Parathyroid adenoma (tissue), 2 donors: ENCODE measurements at regions not wholly inside any gene's neighbourhood (a gene's known extent, or its start where the extent isn't known, plus 50 kb on each side); places are given as distances from the start of the nearest gene placed in this dataset.

Source experiments
- H2AFZ ChIP-seq: fragments of 300-600 bp; sonication (generic); one replicate; pipeline ENCODE4 v1.7.0; 2017; ENCODE audit warnings: antibody characterized with exemption, mild to moderate bottlenecking
- H3K27ac ChIP-seq: fragments of 300-600 bp; sonication (generic); one replicate; pipeline ENCODE4 v1.7.0; 2017
- H3K27me3 ChIP-seq: fragments of 300-600 bp; sonication (generic); one replicate; pipeline ENCODE4 v1.7.0; 2017; ENCODE audit warnings: low read length; ENCODE audit not compliant: control insufficient read depth, insufficient read depth
- H3K36me3 ChIP-seq: fragments of 300-600 bp; sonication (generic); one replicate; pipeline ENCODE4 v1.7.0; 2017; ENCODE audit warnings: low read length; ENCODE audit not compliant: control insufficient read depth, insufficient read depth
- H3K4me1 ChIP-seq: fragments of 300-600 bp; sonication (generic); one replicate; pipeline ENCODE4 v1.7.0; 2017; ENCODE audit warnings: control low read depth
- H3K4me2 ChIP-seq: fragments of 300-600 bp; sonication (generic); one replicate; pipeline ENCODE4 v1.7.0; 2017; ENCODE audit warnings: low read length
- H3K4me3 ChIP-seq: fragments of 300-600 bp; sonication (generic); one replicate; pipeline ENCODE4 v1.7.0; 2017; ENCODE audit warnings: low read depth, low read length
- H3K79me2 ChIP-seq: fragments of 300-600 bp; sonication (generic); one replicate; pipeline ENCODE4 v1.7.0; 2017; ENCODE audit warnings: control low read depth
- H3K9ac ChIP-seq: fragments of 300-600 bp; sonication (generic); one replicate; pipeline ENCODE4 v1.7.0; 2017; ENCODE audit warnings: mild to moderate bottlenecking
- H3K9me3 ChIP-seq: fragments of 300-600 bp; sonication (generic); one replicate; pipeline ENCODE4 v1.7.0; 2017; ENCODE audit warnings: low read length; ENCODE audit not compliant: control insufficient read depth
- CTCF ChIP-seq: fragments of 300-600 bp; sonication (generic); IDR thresholded peaks from one replicate; pipeline ENCODE4 v1.7.0; 2017; ENCODE audit warnings: antibody characterized with exemption, mild to moderate bottlenecking
- donor health status: primary hyperparathyroidism.

DNA sequence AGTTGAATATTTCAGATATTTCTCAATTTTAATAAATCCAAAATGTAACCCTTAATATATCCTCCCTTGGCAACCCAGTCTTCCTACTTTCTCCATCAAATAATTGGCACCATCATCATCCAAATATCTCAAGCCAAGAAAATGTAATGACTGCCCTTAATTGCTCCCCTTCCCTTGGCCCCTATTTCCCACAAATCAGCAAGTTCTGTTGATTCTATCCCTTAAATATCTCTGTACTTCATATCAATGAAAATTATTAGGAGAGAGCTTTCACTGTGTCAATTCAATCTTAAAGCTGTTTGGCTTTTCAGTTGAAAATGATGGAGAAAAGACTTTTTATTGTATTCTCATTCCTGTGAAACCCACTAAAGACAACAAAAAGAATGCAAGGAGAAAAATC is 349.8 kb downstream of the HINT1 start:
- Histone ChIP-seq H3K9ac (no peak overlapping the region), H3K27ac (no peak overlapping the region), H3K4me2 (no peak overlapping the region), H3K79me2 (no peaks in the 10 kb centered on the region), H2AFZ (no peak overlapping the region), H3K4me1 (no peaks in the 10 kb centered on the region), H3K4me3 (no peak overlapping the region), H3K27me3 (no peaks in the 10 kb centered on the region), H3K36me3 (no peaks in the 10 kb centered on the region), H3K9me3 (no peaks in the 10 kb centered on the region)
- no peak for TF ChIP-seq CTCF

- no peaks in the 10 kb centered on the region for H3K27me3 ChIP-seq
- H3K36me3 ChIP-seq = no peaks in the 10 kb centered on the region
- H3K27ac ChIP-seq = no peak overlapping the region
- no peaks in the 10 kb centered on the region for H3K79me2 ChIP-seq
- no peaks in the 10 kb centered on the region for H3K9me3 ChIP-seq
- H3K4me1 ChIP-seq = no peaks in the 10 kb centered on the region
- no peak overlapping the region for H3K4me2 ChIP-seq
- H2AFZ ChIP-seq = no peak overlapping the region
- TF ChIP-seq CTCF = no peak
- H3K4me3 ChIP-seq = no peak overlapping the region
- no peak overlapping the region for H3K9ac ChIP-seq
Observed at GRCh38 chr5:130808691-130809090, 356.4 kb downstream of the HINT1 start.

- Histone ChIP-seq H2AFZ (no peak overlapping the region), H3K4me3 (no peak overlapping the region), H3K36me3 (no peaks in the 10 kb centered on the region), H3K4me2 (no peak overlapping the region), H3K27ac (no peak overlapping the region), H3K27me3 (no peaks in the 10 kb centered on the region), H3K4me1 (no peaks in the 10 kb centered on the region), H3K9me3 (no peaks in the 10 kb centered on the region), H3K9ac (no peak overlapping the region), H3K79me2 (no peaks in the 10 kb centered on the region)
- TF ChIP-seq CTCF = no peak
Observed at GRCh38 chr5:130805648-130806047, 359.4 kb downstream of the HINT1 start.

DNA sequence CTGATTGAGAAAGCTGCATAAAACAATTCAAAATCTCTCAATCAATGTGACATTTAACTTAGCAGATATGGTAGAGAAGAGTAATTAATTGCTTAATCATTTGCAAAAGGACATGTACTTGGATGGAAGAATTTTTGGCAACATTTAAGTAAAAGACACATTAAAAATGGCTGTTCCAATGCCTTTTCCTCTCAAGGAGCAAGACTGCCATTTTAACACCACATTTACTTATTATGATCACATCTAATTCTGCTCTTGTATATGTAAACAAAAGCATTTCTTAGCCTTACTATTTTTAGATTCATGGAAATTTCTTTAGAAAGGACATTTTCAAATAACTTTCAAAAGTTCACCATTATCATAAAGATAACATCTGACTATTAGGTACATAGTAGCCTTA is 360.0 kb downstream of the HINT1 start:
- no peak for TF ChIP-seq CTCF
- no peak overlapping the region for H3K9ac ChIP-seq
- no peaks in the 10 kb centered on the region for H3K27me3 ChIP-seq
- no peak overlapping the region for H3K4me3 ChIP-seq
- no peak overlapping the region for H2AFZ ChIP-seq
- no peak overlapping the region for H3K4me2 ChIP-seq
- H3K27ac ChIP-seq = no peak overlapping the region
- no peaks in the 10 kb centered on the region for H3K79me2 ChIP-seq
- no peaks in the 10 kb centered on the region for H3K9me3 ChIP-seq
- no peaks in the 10 kb centered on the region for H3K36me3 ChIP-seq
- no peaks in the 10 kb centered on the region for H3K4me1 ChIP-seq

DNA sequence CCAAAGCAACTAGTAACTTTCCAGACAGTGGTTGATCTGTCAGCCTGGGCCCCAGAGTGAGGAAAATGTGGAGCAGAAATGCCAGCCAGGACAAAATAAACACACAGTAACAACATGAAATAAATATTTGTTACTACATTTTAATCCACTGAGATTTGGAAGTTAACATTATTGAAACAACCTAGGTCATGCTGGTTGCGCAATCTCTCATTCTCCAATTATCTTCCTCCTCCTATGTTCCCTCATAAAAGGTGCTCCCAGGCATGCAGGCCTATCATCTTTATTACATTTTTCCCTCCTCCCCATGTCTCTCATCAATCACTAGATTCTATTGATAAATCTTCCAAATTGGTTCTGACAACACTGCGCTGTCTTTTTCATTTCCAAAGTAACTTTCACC is 363.1 kb downstream of the HINT1 start:
- Histone ChIP-seq H3K9me3 (no peaks in the 10 kb centered on the region), H3K9ac (no peak overlapping the region), H3K4me3 (no peak overlapping the region), H3K79me2 (no peaks in the 10 kb centered on the region), H3K36me3 (no peaks in the 10 kb centered on the region), H3K4me2 (no peak overlapping the region), H3K27me3 (no peaks in the 10 kb centered on the region), H3K4me1 (no peaks in the 10 kb centered on the region), H2AFZ (no peak overlapping the region), H3K27ac (no peak overlapping the region)
- no peak for TF ChIP-seq CTCF
